Pancreas (tissue), 10 donors: ENCODE measurements at regions not wholly inside any gene's neighbourhood (a gene's known extent, or its start where the extent isn't known, plus 50 kb on each side); places are given as distances from the start of the nearest gene placed in this dataset.

Experiments
- ATAC-seq, 4 donors: fragments of 200-7000 bp; cut with Tn5 transposase; one replicate each; pipeline versions ENCODE4 v1.8.0 to v1.9.1; 2020; ENCODE audit warnings: mild to moderate bottlenecking in 4 of 4, moderate library complexity in 4 of 4
- DNase-seq, 6 donors: peaks; one replicate each; pipeline ENCODE4 v3.0.0-alpha.2; 2020
- FAIRE-seq: peaks from 2 replicates; lab custom pipeline; 2012; peaks lifted over from hg19 to GRCh38; lab: Jason Lieb, UNC
- H3K27ac ChIP-seq, 4 donors: fragments of 200-600 bp; sonication (generic); 1 replicate in 3 of 4; 2 replicates in 1 of 4; pipeline versions ENCODE4 v1.5.0 to v1.8.0; 2020
- H3K27me3 ChIP-seq, 4 donors: fragments of 200-600 bp; one replicate each; pipeline ENCODE4 v1.8.0; 2021
- H3K36me3 ChIP-seq, 3 donors: fragments of 200-600 bp; sonication (generic) in 1 of 3; one replicate each; pipeline versions ENCODE4 v1.5.0 to v1.8.0; 2020 to 2021
- H3K4me1 ChIP-seq, 3 donors: fragments of 200-600 bp; one replicate each; pipeline ENCODE4 v1.8.0; 2021
- H3K4me3 ChIP-seq, 4 donors: fragments of 200-600 bp; sonication (generic) in 2 of 4; one replicate each; pipeline versions ENCODE4 v1.5.0 to v1.8.0; 2020 to 2021
- H3K9me3 ChIP-seq, 4 donors: fragments of 200-600 bp; one replicate each; pipeline ENCODE4 v1.8.0; 2021
- CTCF ChIP-seq, 4 donors: fragments of 200-600 bp; sonication (generic) in 3 of 4; IDR thresholded peaks; one replicate each; pipeline versions ENCODE4 v1.5.0 to v1.8.0; 2021; ENCODE audit warnings: antibody characterized with exemption in 4 of 4
- WGBS, 2 donors: extraction: QIAGEN DNeasy Blood & Tissue Kit; methylation state at CpG; one replicate each; pipeline ENCODE4 v1.1.7; 2013; 5-methylcytosine and 5-hydroxymethylcytosine counted together
- intact Hi-C, 3 donors: fragments of 100-400 bp; cut with DNase I; formaldehyde crosslinking; loops; one replicate each; pipeline versions ENCODE4 v1.11.1 to v1.14.2; 2022
- donor health status: healthy with polysubstance abuse.
- donor health status: DM: no; HTN: no; CAD: no; lungs with moderate emphysema.
- donor health status: DM: no; HTN: no; CAD: no.
- donor health status: control.
- donor health status: control.
- donor health status: Bipolar disorder and iron deficiency.
- donor health status: DM: yes; HTN: yes; CAD: no.
- donor health status: DM: no; HTN: no; CAD: no.
- donor health status: DM: no; HTN: no; CAD: no.
- donor health status: DM: yes; HTN: yes; CAD: no.

- DNase-seq = no peak
- H3K4me1 ChIP-seq = no peaks in the 10 kb centered on the region
- no peak for TF ChIP-seq CTCF (IDR thresholded peaks at IDR 0.05)
- H3K9me3 ChIP-seq = no peaks in the 10 kb centered on the region
- intact Hi-C loops = no loop called here
- no peaks in the 10 kb centered on the region for H3K36me3 ChIP-seq
- no peak for ATAC-seq
- no peak overlapping the region for H3K27ac ChIP-seq
- H3K4me3 ChIP-seq = no peak overlapping the region
- no peaks in the 10 kb centered on the region for H3K27me3 ChIP-seq
- peak; percentile 96 for FAIRE-seq
Observed at GRCh38 chr3:104685492-104685891, 681.2 kb upstream of the ALCAM start.

DNA sequence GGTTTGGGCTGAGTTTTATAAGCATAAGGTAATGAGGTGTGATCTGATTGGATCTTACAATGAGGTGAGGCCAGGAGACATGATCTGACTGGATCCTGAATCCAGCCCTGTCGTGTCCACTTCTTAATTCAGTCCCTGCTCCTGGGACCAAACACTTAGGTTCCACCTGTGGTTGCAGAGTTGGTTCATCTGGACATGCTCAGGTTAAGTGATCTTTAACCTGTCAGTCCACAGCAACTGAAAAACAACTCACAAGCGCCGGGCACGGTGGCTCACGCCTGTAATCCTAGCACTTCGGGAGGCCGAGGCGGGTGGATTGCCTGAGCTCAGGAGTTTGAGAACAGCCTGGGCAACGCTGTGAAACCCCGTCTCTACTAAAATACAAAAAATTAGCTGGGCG is 679.3 kb upstream of the ALCAM start:
- Histone ChIP-seq H3K36me3 (no peaks in the 10 kb centered on the region), H3K4me3 (no peak overlapping the region), H3K9me3 (no peaks in the 10 kb centered on the region), H3K27me3 (no peaks in the 10 kb centered on the region), H3K27ac (no peak overlapping the region), H3K4me1 (no peaks in the 10 kb centered on the region)
- ATAC-seq (no peak), DNase-seq (peak in 1 of 6 donors; percentile 22), FAIRE-seq (no peak)
- no peak for TF ChIP-seq CTCF (IDR thresholded peaks at IDR 0.05)
- intact Hi-C loops = no loop called here
- 89 to 98% methylated on average over 11 of the region's 11 CpGs for WGBS, 2 donors

- Histone ChIP-seq H3K36me3 (no peaks in the 10 kb centered on the region), H3K4me3 (no peak overlapping the region), H3K4me1 (no peaks in the 10 kb centered on the region), H3K27me3 (no peaks in the 10 kb centered on the region), H3K9me3 (no peaks in the 10 kb centered on the region), H3K27ac (no peak overlapping the region)
- DNase-seq (no peak), ATAC-seq (no peak), FAIRE-seq (no peak)
- WGBS, 2 donors = 56 to 75% methylated on average over 8 of the region's 8 CpGs
- TF ChIP-seq CTCF (IDR thresholded peaks at IDR 0.05) = no peak
- intact Hi-C loops = no loop called here
Observed at GRCh38 chr3:104696470-104696869, 670.2 kb upstream of the ALCAM start.

DNA sequence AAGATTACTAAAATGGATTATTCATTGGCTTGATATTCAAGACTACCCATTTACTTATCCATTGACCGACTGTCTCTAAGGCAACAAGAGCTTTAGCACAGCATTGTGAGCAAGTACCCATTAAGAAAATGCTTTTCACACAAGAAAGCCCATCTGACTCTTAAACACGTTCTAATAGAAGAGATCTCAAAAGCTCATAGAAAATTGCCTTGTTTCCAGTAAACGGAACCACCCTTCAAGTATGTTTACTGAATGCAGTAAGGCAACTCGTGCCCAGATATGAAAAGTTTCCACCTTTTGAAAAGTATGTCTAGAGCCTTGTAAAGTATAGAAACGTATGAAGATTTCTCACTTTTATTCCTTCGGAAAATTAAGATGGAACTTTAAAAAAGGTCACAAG is 655.3 kb upstream of the ALCAM start:
- no peak for ATAC-seq
- H3K4me1 ChIP-seq = no peaks in the 10 kb centered on the region
- no peaks in the 10 kb centered on the region for H3K27me3 ChIP-seq
- no peak for TF ChIP-seq CTCF (IDR thresholded peaks at IDR 0.05)
- H3K27ac ChIP-seq = no peak overlapping the region
- WGBS, 2 donors = 57 to 71% methylated on average over 6 of the region's 6 CpGs
- no peak for DNase-seq
- H3K36me3 ChIP-seq = no peaks in the 10 kb centered on the region
- intact Hi-C loops = no loop called here
- FAIRE-seq = no peak
- no peaks in the 10 kb centered on the region for H3K9me3 ChIP-seq
- H3K4me3 ChIP-seq = no peak overlapping the region

DNA sequence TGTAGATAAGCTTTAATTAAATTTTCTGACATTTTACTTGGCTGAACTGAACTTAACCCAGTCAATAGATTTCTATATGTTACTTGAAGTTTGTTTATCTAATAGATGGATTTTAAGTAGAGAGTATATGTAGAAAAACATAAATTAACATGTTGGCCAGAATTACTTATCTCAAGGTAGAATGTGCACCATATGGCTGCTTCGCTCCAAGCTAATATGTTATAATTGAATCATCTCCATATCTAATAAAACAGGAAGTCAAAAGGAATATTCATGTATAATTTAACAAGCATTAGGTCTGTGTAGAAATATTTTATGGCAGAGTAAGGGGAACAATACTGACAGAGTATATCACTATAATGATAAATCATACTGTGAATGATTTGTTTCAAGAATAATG is 650.7 kb upstream of the ALCAM start:
- no peak overlapping the region for H3K27ac ChIP-seq
- WGBS, 2 donors = 97 to 98% methylated on average over 1 of the region's 1 CpG
- no peak for ATAC-seq
- no peak for FAIRE-seq
- no peak for TF ChIP-seq CTCF (IDR thresholded peaks at IDR 0.05)
- no peaks in the 10 kb centered on the region for H3K4me1 ChIP-seq
- intact Hi-C loops = no loop called here
- no peak overlapping the region for H3K4me3 ChIP-seq
- H3K36me3 ChIP-seq = no peaks in the 10 kb centered on the region
- no peak for DNase-seq
- H3K27me3 ChIP-seq = no peaks in the 10 kb centered on the region
- H3K9me3 ChIP-seq = no peaks in the 10 kb centered on the region
